GM19372 (cell line): ENCODE measurements at regions not wholly inside any gene's neighbourhood (a gene's known extent, or its start where the extent isn't known, plus 50 kb on each side); places are given as distances from the start of the nearest gene placed in this dataset.

Source experiments
- ATAC-seq: cut with Tn5 transposase; IDR thresholded peaks from one replicate; pipeline ENCODE4 v1.9.1; 2021; ENCODE audit warnings: mild to moderate bottlenecking, low read depth, moderate library complexity; ENCODE audit not compliant: unreplicated experiment

DNA sequence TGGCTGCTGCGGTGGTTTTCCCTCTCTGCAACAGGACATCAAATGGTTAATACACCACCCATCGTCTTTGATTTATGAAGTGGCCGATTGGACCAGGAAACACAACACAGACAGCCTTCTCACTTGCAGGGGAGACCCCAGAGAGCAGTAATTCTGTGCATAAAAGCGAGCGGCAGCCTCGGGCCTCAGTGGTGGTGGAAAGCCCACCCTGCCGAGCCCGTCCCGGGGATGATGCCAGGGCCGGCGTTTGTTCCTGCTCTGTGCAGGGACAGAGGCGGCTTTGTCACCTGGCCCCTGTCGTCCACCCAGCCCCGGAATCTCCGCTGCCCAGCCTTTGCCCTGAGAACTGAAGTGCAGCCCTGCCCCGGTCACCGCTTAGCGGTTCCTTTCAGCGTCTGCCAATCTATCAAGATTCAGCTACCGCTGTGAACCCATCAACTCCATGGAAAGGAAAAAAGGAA, 184.4 kb downstream of the TSHZ3 start:
- no peak for ATAC-seq

DNA sequence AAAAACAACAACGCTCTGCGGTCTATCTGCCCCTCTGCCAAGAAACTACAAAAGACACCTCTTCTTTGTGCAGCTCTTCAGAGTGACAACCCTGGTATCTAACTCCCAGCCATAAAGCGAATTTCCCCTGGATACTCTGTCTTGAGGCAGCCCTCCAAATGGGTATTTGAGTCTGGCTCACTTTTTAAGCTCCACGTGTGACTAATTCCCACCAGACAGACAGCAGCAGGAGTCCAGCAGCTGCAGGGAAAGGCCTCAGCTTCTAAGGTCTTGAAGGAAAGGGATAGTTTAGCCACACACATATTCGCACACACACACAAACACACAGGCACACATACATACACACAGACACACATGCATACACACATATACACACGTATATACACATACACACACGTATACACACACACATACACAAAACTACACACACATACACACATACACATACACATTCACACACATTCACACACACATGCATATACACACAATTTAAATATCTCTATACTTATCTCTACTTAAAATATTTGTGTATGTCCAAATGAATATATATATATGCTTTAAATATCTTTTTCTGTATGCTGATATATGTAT, 188.8 kb downstream of the TSHZ3 start:
- ATAC-seq: no peak

DNA sequence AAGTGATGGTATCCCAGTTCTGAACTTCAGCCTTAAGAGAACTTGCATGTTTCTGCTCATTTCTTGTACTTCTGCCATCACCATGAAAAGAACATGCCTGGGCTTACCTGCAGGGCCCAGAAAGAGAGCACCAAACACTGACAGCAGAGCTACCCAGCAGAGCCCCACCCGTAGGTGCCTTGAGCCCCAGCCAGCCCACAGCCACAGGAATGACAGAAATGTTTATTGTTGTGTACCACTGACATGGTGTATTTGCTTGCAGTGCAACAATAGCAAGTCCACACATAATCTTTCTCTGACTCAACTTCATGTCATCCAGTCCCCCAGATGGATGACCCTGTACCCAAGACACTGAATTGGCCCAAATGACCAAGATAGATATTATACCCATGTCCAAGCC, 195.2 kb downstream of the TSHZ3 start:
- no peak for ATAC-seq

- no peak for ATAC-seq
These were observed 196.3 kb downstream of the TSHZ3 start for GRCh38 chr19:31152906-31153305.

- no peak for ATAC-seq
These were observed 199.7 kb downstream of the TSHZ3 start for GRCh38 chr19:31149441-31149941.

- no peak for ATAC-seq
These were observed 200.6 kb downstream of the TSHZ3 start for GRCh38 chr19:31148671-31149070.

DNA sequence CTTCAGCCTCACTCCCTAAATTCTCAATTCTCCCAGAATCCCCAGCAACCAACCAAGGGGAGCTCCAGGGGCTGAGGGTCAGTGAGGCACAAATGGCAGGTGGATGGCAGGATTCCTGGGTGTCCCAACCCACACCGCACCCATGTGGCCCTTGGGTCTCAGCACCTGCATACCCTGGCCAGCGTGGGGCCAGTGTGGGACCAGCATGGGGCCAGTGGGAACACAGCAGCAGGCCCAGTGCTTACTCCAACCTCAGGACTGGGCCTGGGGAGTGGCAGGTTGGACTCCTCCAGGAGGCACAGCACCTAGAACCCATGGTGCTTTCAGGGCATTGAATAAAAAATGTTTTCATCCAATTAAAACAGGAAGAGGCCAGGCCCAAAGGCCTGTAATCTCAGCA, 202.0 kb downstream of the TSHZ3 start:
- ATAC-seq: no peak

GRCh38 chr19:31146546-31147183, 202.6 kb downstream of the TSHZ3 start:
- no peak for ATAC-seq

DNA sequence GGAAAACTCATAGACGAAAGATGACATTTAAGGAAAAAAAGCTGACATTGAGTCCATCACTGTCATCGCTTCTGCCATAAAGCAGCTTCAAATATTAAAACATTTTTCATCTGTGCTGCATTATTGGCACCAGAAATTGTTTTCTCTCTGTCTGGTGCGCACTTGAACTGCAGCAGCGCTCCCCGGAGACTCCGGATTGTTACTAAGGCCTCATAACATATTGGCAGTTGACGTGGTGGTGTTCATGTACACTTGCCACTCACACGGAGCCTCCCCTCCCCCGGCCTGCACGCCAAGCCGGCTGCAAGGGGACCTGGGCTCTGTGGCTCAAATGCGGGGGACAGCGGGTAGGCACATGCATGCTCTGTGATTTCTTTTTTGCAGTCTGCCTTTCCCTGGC, 203.2 kb downstream of the TSHZ3 start:
- ATAC-seq: no peak

- no peak for ATAC-seq
These were observed 204.2 kb downstream of the TSHZ3 start for GRCh38 chr19:31145007-31145406.

DNA sequence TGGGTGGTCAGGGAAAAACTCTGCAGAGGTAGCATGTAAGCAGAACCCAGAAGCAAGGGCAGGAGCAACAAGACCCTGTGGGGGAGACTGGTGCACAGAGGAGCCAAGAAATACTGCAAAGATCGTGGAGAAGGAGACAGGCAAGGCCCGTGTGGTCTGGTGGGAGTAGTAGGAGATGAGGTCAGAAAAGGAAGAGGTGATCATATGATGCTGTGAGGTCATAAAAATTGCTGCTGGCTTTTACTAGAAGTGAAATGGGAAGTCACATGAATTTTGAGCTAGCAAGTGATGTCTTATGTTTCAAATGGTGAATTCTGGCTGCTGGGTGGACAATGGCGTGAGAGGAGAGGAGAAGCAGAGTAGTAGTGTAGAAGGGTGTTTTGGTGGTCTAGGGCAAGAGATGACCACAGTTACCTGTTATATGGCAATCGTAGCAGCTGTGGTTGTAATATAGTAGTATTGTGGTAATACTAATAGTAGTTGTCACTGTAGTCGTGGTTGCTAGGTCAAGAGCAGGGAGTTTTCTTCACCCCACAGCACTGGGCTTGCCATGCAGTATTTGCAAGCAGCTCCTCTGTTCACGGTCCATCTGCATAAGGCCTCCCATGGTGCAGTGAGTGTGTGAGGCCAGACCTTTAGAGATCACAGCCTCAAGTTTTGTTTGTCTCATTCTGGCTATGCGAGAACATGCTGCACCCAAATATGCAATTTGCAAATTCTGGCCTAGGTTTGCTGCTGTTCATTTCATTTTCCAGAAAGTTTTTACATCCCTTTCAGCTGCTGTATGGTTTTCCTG, 205.0 kb downstream of the TSHZ3 start:
- ATAC-seq: no peak

GRCh38 chr19:31141301-31141700, 207.9 kb downstream of the TSHZ3 start:
- no peak for ATAC-seq

DNA sequence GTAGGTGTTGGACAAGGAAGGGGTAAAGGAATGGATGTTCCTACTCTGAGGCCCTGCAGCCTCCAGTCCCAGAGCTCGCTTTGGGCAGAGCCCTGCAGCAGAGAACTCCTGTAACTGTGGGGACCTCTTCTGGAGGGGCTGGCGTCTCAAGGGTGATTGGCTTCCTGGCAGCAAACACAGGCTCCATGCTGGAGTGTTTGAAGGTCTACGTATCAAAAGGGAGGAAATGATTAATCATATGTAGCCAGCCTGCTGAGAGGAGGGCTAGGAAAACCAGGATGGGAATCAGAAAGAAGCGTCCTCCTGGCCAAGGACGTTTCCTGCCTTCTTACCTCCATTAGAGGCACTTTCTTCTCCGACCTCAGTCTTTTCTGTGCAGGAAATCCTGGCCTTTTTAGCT, 208.5 kb downstream of the TSHZ3 start:
- ATAC-seq: no peak

DNA sequence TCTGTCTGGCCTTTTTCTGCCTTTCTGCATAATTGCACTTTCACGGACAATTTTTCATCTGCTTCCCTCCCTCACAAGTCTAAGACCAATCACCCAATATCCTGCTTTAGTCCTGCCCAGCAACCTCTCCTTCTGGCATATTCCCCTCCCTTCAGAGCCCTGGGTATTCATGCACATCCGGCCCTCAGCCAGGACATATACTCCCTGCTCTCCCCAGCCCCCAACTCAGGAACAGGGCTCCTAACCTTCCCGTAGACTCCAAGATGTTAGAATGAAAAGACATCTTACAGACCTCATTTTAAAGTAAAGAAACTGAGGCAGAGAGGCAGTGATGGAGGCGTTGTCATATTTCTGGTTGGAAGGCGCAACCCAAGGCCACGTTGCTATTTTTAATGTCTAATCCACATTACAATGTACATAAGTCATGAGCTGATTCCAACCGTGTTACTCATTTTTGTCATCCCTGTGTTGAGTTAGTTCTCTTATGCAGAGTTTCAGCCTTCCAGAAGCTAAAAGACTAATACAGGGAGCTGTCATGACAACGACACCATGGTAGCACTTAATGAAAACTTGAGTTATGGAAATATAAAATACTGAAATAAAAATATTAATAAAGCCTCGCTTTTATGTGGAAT, 209.2 kb downstream of the TSHZ3 start:
- ATAC-seq: no peak

DNA sequence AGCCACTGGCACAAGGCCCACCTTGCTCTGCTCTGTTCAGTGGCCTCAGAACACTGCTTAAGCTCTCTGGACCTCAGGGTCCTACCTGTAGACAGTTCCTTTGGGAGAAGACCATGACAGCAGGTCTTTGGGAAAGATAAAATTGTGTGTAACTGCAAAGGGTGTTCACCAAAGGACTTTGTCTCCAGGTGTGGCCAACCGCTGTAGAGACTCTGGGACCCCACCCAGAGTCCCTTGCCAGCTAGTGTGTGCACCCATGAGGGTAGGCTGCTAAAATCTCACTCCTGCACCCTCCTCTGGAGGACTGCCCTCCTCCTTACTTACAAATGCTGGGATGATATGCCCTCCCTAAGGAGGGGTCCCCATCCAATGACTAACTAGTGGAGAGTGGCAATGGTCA, 211.2 kb downstream of the TSHZ3 start:
- no peak for ATAC-seq

DNA sequence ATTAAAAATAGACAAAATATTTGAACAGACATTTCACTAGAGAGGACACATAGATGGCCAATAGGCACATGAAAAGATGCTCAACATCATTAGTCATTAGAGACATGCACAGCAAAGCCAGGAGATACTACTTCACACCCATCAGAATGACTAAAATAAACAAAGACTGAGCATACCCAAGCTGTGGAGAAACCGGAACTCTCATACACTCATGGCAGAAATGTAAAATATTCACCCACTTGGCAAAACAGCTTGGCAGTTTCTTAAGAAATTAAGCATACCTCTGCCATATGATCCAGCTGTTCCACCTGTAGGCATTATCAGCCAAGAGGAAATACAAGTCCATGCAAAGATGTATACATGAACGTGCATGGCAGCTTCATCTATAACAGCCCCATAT, 213.4 kb downstream of the TSHZ3 start:
- ATAC-seq: no peak

DNA sequence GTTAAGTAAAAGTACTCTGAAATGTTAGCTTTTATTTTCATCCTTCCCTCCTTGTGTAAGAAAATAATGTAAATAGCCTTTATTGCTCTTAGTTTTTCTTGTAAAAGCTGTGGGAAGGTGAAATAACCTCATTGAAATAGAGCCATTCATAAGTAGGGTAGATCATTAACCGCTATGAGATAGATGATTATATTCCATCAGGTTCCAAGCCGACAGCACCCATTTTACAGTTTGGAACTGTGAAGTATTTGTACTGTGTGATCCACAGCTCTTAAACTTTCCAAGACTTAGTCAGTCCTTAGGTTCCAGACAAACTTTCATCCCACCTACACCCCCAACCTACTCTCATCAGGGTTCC, 216.5 kb downstream of the TSHZ3 start:
- ATAC-seq: no peak

- no peak for ATAC-seq
These were observed 220.9 kb downstream of the TSHZ3 start for GRCh38 chr19:31128291-31128690.

GRCh38 chr19:31127134-31127967, 221.9 kb downstream of the TSHZ3 start:
- no peak for ATAC-seq

DNA sequence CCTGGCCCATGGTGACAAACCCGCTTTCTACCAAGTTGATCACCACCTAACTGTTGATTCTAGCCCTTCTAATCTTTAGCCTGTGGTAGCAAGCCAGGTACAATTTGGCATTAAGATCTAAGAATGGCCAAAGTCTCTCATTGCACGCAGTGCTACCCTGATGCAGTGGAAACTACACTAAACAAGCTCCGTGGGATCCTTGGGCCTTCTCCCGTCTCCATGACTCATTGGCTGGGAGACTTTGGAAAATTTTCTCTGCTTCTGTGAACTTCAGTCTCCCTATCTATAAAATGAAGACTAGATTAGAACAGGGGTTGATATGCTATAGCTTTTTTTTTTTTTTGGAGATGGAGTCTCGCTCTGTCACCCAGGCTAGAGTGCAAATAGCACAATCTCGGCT, 223.0 kb downstream of the TSHZ3 start:
- no peak for ATAC-seq
